VCaP (cell line): ENCODE measurements at regions not wholly inside any gene's neighbourhood (a gene's known extent, or its start where the extent isn't known, plus 50 kb on each side); places are given as distances from the start of the nearest gene placed in this dataset.

Experiments
- H3K27ac ChIP-seq: fragments of 450-650 bp; 2 replicates; pipeline ENCODE4 v1.5.1; 2017
- TF ChIP-seq, protein P1 (sequence below): fragments of 450-650 bp; conservative IDR thresholded peaks from 2 replicates; pipeline ENCODE4 v1.5.1; 2017; ENCODE audit warnings: mild to moderate bottlenecking, moderate library complexity

GRCh38 chr6:120992257-120992656 is 342.0 kb downstream of the TBC1D32 start:
- TF ChIP-seq, protein P1, sequence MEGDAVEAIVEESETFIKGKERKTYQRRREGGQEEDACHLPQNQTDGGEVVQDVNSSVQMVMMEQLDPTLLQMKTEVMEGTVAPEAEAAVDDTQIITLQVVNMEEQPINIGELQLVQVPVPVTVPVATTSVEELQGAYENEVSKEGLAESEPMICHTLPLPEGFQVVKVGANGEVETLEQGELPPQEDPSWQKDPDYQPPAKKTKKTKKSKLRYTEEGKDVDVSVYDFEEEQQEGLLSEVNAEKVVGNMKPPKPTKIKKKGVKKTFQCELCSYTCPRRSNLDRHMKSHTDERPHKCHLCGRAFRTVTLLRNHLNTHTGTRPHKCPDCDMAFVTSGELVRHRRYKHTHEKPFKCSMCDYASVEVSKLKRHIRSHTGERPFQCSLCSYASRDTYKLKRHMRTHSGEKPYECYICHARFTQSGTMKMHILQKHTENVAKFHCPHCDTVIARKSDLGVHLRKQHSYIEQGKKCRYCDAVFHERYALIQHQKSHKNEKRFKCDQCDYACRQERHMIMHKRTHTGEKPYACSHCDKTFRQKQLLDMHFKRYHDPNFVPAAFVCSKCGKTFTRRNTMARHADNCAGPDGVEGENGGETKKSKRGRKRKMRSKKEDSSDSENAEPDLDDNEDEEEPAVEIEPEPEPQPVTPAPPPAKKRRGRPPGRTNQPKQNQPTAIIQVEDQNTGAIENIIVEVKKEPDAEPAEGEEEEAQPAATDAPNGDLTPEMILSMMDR: no peak
- H3K27ac ChIP-seq: no peak overlapping the region

- TF ChIP-seq, protein P1: no peak
- H3K27ac ChIP-seq: no peak overlapping the region
These were observed 343.4 kb downstream of the TBC1D32 start for GRCh38 chr6:120990866-120991265.

DNA sequence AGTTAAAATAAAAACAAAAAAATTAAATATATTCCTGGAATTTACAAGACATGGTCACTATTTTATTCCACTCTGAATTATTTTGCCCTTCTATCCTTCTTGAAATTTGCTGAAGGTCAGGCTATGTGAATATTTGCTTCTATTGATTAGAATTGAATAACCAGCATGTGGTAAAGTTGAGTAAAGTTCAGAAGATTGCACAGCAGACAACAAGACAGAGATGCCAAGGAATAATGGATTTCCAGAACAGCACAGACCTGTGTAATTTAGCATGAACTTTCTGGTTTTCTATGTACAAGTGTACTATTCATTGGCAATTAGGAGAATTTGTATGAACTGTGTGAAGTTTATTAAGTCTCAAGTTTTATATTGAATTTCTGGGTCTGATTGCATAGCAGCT is 352.4 kb downstream of the TBC1D32 start:
- H3K27ac ChIP-seq: no peak overlapping the region
- TF ChIP-seq, protein P1: no peak

GRCh38 chr6:120966321-120966720 is 368.0 kb downstream of the TBC1D32 start:
- H3K27ac ChIP-seq: no peak overlapping the region
- TF ChIP-seq, protein P1: no peak

GRCh38 chr6:120965814-120966213 is 368.5 kb downstream of the TBC1D32 start:
- TF ChIP-seq, protein P1: no peak
- no peak overlapping the region for H3K27ac ChIP-seq

DNA sequence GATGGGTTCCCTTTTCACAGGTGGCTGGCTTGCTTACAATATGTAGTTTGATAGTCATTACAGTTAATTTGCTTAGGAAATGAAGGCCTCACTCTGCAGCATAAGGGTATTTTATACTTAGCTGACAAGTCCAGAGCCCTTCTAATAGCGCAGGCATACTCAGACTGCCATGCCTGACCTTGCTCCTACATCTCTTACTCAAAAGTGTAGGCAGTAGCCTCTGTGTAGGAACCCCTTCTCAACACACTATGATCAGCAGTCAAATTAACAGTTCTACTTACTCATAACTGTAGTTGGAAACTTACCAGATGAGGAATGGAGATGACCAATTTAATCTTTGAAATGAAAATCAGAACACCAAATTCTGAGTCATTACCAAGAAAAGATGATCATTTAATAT is 373.5 kb downstream of the TBC1D32 start:
- TF ChIP-seq, protein P1: no peak

GRCh38 chr6:120954111-120954510 is 380.2 kb downstream of the TBC1D32 start:
- no peak overlapping the region for H3K27ac ChIP-seq
- TF ChIP-seq, protein P1: no peak

More for the DNA sequence above, 373.5 kb downstream of the TBC1D32 start:
- no peak overlapping the region for H3K27ac ChIP-seq

DNA sequence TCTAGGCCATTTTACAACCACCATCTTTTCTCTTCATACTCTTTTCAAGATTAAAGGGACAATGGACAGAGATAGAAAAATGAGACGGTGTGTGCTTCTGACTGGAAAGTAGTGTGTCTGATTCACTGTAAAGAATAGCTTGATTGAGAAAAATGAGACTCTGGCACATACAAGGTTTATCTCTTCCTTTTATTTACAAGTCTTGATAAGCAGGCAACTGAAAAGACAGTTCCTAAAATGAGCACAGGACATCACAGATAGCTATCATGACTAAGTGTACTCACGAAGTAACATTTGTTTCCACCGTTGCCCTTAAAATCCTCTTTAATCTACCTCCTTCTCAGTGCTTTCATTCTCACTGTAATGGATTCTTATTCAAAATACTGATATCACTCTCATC is 383.0 kb downstream of the TBC1D32 start:
- H3K27ac ChIP-seq: no peak overlapping the region
- TF ChIP-seq, protein P1: no peak
